Activated CD8-positive, alpha-beta memory T cell treated with anti-CD3 and anti-CD28 coated beads for 48 hours (primary cell): ENCODE measurements at regions not wholly inside any gene's neighbourhood (a gene's known extent, or its start where the extent isn't known, plus 50 kb on each side); places are given as distances from the start of the nearest gene placed in this dataset.

Experiments
- DNase-seq, 3 experiments: peaks; one replicate each; pipeline ENCODE4 v3.0.0-alpha.2; 2020; ENCODE audit warnings: low read depth in 2 of 3, low spot score in 2 of 3

DNA sequence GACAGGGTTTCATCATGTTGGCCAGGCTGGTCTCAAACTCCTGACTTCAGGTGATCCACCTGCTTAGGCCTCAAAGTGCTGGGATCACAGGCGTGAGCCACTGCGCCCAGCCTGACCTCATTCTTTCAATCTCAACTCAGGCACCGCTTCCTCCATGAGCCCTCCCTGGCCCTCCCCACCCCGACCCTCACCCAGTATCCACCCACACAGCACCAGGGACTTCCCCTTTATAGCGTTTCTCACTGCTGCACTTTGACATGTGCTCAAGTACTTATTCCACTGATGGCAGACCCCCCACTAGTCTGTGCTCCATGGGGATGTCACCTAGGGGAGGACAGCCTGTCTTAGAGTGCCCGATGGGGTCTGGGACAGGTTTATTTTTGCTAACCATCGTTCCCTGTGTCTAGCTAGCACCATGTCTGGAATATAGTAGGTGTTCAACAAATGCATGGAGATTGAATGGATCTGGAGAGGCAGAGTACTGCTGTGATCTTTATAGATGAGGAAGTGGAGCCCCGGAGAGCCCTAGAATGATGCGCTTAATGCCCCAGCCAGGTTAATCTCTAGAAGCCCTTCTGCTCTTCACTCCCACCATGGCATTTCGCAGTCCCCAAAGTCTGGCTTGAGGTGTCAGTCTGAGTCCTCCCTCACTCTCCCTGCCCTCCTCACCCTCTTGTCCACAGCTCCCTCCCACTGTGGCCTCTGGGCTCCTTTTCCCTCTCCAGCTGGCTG, 258.8 kb downstream of the RPS24 start:
- DNase-seq: no peak

DNA sequence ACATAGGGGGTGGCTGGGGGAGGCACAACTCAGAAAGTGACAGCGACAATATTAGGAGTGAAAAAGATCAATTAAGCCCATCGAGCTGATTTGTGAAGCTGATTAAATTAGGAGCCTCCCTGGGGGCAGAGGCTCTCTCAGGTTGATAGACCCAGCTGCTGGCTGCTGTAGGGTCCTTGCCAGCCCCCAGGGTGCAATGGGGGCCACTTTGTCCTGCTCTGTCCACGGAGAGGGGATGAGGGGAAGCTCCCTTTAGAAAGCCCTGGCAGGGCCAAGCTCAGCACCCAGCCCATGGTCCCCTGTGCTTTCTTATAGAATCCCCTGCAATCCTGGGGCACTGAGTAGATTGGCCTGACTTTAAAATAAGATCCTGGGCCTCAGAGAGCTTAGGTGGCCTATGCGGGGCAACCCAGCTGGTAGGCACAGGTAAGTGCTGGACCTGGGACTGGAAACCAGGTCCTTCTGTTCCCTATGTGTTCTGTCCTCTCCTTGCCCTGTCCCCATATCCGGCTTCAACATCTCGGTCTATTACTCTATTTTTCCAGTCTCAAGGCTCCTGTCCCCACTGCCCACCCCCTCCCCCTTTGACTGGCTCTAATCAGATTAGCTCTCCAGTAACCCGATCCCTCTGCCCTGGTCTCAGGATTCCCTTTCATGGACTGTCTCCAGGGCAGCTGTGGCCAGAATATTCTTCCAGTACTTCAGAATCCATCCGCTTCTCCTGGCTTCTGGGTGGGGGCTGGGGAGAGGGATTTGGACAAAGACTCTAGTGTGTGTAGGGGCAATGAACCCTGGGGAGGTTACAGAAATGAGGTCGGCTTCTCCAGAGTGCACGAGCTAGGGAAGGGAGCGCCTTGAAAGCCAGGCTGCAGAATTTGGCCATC, 259.6 kb downstream of the RPS24 start:
- no peak for DNase-seq

DNA sequence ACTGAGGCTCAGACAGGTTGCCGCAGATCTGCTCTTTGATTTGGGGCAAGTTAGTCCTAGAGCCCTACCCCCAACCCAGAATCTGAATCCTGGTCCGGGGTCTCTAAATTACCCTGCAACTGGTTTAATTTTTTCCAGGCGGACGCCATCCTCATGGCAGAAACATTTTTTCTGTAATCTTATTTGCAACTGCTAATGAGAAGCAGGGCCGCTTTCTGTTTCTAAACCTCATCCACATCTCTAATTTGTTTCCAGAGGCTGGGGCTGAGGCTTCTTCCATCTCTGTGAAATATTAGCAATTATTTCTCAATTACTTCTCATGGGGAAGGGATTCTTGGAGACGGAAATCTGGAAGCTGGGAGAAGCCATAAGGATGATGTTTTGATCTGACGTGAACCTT, 261.6 kb downstream of the RPS24 start:
- DNase-seq: no peak

DNA sequence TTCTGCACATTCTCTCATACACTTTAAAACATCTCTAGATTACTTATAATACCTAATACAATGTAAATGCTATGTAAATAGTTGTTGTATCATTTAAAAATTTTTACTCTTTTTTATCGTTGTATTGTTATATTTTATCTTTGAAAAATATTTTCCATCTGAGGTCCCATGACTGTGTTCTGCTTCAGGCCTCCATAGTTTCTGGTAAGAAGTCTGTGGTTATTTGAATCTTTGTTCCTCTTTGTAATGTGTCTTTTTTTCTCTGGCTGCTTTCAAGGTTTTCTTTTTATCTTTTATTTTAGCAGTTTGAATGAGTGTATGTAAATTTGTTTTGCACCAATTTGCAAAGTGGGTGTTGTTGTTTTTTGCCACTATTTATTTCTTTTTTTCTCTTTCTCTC, 263.1 kb downstream of the RPS24 start:
- no peak for DNase-seq

DNA sequence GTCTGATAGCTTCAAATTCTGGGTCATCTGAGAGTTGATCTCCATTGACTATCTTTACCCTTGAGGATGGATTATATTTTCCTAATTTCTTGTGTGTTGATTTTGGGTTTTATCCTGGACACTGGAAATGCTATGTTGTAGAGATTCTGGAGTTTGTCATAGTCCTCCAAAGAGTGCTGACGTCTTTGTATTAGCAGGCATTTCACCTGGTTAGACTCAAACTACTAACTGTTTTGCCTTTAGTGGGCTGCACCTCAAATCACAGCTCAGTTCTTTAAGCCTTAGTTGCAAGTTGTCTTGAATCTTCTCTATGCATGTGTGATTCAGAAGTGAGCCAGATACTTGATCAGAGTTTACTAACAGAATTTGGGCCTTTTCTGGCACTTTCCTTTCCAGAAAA, 264.3 kb downstream of the RPS24 start:
- no peak for DNase-seq

DNA sequence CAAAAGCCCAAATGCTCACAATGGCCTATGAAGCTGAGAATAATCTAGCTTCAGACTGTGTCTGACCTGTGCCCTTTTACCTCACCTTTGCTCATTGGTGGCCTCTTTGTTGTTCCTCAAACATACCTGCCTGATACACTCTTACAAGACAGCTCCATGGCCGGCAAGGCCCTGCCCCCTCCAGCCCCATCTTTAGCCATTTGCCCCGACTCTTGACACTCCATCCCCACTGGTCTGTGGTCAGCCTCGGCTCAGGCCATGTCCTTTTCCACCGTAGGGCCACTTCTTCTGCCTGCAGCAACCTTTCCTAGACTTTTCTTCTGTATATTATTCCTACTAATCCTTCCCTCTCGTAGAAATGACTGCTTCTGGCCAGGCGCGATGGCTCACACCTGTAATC, 265.2 kb downstream of the RPS24 start:
- no peak for DNase-seq

DNA sequence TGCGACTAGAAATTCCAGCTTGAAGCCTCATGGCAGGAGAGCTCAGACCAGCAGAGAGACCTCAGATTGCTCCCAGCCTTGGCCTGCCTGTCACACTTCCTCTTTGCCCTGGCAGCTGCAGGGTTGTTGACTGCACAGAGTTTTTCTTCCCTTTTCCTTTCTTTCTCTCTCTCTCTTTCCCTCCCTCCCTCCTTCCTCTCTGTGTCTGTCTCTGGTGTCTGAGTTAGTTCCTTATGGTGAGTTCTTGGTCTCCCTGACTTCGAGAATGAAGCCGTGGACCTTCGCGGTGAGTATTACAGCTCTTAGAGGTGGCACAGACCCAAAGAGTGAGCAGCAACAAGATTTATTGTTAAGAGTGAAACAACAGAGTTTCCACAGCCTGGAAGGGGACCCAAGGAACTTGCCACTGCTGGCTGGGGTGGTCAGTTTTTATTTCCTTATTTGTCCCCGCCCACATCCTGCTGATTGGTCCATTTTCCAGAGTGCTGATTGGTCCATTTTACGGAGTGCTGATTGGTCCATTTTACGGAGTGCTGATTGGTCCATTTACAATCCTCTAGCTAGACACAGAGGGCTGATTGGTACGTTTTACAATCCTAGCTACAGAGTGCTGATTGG, 266.3 kb downstream of the RPS24 start:
- no peak for DNase-seq

DNA sequence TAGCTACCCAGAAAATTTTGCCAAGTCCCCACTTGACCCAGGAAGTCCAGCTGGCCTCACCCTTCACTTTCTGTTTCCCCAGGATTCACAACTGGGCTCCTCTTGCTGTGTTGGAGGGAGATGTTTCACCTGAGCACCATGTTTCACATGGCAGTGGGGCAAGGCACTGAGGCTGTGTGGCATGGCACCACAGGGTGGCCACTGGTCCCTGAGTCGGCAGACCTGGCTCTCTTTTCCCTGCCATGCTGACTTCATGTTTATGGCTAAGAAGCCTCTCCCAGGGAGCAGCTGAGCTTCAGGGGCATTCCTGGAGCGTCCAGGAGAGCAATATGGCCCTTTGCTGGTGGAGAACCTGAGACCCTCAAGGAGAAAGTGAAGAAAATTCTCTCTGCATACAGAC, 266.9 kb downstream of the RPS24 start:
- no peak for DNase-seq

DNA sequence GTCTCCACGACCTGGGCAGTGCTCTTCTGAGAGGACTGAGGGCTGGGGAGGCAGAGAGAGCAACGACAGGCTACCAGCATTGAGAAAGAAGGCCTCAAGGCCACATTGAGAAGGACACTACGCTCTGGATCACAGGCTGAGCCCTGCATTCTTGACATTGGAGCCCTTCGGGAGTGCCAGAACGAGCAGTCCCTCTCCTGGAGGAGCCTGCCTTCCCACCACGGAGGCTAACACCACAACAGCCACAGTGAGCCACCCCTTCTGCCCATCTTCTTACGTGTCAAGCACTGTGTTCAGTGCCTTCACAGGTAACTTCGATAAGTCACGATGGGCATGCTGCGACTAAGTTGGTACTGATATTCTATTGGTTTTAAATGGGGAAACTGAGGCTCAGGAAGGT, 267.8 kb downstream of the RPS24 start:
- no peak for DNase-seq

DNA sequence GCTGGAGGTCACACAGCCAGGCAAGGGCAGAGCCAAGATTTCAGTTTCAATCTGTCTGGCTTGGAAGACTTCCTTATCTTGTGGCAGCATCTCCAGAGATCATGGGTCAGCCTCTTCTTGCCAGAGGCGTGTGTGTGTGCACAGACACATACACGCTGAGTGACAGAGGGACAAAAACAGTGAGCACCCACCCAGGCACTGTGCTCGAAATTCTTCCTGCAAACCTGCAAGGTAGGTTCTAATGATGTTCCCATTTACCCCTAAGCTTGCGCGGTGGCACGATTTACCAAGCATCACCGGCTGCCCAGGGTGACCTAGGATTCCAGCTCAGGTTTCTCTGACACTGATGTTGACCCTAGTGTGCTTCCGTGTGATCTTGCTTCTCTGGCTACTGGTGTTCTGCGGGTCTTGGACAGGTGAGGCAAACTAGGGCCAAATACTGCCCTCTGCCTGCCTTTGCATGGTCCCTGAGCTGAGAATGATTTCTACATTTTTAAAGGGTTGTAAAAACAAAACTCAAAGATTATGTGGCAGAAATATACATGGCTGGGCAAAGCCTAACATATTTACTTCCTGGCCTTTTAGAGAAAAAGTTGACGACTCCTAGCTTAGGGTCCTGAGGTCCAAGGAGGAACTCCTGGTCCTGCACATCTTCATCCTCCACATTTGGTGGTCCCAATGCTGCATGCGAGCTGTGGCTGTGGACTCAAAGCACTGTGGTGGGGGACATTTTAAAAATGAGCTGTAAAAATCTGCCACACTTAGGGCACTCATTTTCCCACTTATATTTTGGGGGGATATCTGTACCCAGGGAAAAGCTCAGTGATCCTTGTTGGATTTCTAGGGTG, 268.5 kb downstream of the RPS24 start:
- no peak for DNase-seq

DNA sequence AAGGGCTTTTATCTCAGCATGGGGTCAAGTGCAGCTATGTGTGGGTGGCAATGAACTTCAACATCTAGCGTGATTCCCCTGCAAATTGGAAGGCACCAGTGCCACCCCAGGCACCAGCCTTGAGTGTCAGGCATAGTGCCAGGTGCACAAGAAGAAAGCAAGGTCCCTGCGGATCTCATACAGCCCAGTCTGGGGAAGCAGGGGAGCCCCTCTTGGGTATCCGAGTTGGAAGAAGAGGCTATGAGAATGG, 269.0 kb downstream of the RPS24 start:
- DNase-seq: no peak

DNA sequence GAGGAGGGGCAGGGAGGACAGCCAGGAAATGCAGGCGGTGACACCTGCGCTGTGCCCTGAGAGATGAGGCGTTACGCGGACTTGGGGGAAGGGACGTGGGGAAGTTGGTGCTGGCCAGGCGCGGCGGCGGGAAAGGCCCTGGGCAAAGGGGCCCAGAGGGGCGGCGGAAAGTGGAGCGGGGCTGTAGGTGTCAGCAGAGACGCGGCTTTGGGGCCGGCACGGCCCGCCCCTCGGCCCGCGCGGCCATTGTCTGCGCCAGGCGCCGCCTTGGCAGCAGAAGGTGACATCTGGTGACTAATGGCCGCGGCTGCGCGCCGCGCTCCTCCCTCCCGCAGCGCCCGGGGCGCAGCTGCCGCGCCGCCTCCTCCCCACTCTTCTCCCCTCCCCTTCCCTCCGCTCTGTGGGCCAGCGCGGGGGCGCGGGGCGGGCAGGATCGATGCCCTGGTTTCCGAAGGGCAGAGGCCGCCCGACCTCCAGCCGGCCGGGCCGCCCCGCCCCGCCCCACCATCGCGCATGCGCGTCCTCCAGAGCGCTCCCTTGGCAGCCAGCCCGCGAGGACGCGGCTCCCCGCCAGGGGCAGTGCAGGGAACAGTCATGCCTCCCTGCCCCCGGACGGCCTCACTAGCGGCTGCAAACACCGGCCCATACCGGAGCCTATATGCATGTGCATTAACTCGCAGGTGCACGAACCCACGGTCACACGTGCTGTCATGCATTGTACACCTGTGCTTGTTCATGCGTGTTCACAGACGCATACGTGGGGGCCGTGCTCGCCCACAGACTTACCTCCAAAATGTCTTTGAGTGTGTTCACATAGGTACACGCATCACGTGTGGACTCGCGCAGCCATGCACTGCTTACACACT, 269.6 kb downstream of the RPS24 start:
- peak; percentile 89 to 95 (median 91) for DNase-seq

DNA sequence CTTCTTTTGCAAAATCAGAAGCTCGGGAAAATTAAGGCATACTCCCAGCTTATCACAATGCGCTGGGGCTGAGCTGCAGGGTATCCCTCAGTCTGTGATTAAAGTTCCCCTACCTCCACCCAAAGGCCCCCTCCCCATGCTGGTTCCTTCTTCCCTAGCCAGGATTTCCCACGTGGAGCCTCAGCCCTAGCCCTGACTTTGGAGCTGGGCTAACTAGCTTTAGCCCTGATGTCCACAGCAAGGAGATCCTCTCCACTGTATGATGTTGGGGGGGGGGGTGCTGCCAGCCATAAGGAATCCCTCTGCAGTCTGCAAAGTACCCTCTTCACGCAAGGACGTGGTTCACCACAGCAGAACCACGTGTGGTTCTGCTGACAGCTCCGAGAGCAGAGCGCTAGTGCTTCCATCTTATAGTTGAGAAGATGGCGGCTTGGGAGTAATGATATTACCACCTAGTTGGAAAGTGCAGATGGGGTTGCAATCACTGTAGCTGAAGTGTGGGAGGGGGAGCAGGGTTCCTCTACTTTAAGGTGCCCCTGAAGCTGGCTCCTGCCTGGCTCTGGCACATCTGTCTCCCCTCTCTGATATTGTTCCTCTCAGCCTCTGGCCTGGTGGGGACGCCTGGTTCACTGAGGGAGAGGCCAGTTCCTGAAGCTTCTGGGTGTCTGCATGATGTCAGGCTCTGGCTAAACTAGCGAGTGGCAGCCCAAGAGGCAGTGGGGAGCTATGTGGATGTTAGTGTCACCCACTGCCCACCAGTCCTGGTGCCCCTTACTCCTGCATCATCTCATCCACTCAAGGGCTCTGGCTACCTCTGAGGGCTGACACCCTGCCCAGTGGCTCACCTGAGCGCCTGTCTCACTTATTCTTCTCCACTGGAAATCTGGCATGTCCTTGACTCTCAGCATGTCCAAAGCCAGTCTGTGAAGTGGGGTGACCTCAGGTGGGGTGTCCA, 270.7 kb downstream of the RPS24 start:
- DNase-seq: no peak

DNA sequence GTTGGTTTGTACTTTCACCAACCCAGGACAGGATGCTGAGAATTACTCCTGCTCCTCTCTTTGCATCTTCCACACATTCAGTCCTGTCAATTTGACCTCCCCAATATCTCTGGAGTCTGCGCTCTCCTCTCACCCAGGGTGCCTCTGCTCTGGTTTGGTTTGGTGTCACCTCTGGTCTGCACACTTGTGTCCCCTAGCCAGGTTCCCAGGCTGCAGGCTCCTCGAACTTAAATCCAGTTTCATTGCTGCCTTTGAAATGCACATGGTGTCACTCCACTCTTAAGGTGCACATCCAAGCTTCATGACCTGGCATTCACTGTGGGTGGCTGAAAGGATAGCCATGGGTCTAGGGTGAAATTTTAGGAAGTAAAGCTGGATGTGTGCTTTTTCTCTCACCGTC, 271.6 kb downstream of the RPS24 start:
- DNase-seq: no peak

DNA sequence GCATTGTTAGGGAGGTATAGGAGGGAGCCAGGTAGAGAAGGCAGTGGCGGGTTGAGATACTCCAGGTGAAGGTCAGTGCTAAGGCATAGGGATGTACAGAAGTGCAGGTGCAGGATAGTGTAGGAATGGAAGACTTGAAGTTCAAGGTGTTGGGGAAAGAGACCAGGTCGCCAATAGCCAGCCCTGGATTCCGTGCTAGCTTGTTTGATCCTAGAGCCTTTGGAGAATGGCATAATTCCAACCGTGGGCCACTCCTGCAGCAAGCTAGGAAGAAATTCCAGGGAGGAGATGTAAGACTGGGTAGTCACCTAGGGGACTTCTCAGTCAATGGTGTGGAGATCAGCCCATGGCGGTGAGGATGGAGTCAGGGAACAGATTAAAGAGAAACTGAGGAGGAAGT, 272.7 kb downstream of the RPS24 start:
- no peak for DNase-seq

DNA sequence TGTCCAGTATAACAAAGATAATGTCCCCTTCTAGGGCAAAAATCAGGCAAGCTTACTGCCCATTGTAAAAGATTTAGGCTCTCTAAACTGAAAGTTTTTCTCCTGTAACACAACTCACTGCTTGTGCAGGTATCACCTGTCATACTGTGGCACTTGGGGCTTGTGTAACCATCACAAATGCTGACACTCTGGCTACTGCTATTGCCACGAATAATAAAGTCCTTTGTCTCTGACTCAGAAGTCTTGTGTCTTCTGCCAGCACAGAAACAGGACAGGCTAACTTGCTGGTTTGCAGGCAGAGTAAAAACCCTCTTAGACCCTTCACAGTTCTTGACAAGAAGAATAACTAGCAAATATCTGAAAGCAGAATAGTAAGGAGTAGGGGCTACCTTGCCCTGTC, 273.9 kb downstream of the RPS24 start:
- no peak for DNase-seq

DNA sequence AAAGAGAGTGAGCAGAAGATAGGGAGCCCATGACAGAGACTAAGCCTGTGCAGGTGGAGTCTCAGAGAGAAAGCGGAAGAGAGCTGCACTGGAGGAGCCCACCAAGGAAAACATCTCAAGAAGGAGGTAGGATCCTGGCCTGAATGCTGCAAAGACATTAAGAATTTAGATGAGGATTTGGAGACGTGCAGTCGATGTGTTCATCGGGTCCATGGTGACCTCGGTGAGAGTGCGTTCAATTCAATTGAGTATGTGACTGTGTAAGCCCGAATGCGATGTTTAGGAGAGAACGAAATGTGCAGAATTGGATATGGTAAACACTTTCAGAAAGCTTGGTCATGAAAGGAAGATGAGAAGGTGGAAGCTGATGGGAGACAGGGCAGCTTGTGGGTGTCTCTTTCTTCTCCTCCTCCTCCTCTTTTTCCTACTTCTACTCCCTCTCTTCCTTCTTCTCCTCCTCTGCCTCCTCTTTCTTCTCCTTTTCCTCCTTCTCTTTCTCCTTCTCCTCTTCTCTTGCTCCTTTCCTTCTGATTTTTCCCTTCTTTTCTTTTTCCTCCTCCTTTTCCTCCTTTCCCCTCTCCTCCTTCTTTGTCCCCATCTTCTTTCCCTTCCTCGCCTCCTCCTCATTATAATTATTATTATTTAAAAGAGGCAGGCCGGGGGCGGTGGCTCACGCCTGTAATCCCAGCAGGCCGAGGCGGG, 276.0 kb downstream of the RPS24 start:
- DNase-seq: no peak

DNA sequence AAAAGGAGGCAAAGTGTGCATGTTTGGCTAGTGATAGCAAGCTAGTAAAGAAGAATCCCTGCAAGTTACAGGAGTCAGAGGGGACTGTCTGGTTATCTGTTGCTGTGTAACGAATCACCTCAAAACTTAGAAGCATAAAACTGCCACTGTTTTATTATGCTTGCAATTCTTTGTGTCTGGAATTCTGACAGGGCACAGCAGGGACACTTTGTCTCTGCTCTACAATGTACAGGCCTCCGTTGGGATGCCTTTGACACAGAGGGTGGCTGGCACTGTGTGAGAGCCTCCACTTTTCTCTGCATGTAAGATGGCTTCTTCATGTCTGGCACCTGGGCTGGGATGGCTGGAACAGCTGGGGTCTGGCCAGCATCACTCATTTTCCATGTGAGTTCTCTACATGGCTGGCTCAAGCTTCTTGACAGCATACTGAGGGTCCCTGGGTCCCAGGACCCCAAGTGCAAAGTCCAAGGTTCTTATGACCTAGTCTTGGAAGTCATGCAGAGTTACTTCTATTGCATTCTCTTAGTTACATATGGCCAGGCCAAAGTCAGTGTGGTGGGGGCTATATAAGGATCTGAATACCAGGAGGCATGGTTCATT, 276.9 kb downstream of the RPS24 start:
- no peak for DNase-seq
